Epithelial cell of prostate (primary cell): ENCODE measurements at regions not wholly inside any gene's neighbourhood (a gene's known extent, or its start where the extent isn't known, plus 50 kb on each side); places are given as distances from the start of the nearest gene placed in this dataset.

Source experiments
- DNase-seq: peaks from one replicate; pipeline ENCODE4 v3.0.0-alpha.2; 2011; ENCODE audit warnings: low read depth, low spot score
- H3K27ac ChIP-seq: fragments of 450-650 bp; 2 replicates; pipeline ENCODE4 v1.5.1; 2017; ENCODE audit warnings: mild to moderate bottlenecking

DNA sequence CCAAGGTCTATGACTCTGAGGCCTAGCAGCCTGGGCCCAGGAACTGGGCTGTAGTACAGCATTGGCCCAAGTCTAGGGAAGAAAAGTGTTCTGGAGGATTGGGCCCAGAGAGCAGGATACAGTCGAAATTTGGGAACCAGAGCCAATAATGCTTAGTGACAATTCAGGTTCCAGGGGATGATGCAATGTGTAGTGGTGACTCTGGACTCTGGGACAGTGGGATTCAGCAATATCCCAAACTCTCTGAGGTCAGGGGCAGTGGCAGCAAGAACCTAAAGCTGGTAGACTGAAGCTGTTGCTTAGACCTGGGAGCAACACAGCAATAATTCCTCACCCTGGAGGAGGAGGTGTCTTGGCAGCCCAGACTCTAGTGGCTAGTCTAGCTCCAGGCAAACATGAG lies 545.5 kb upstream of the ARGLU1 start:
- no peak overlapping the region for H3K27ac ChIP-seq
- DNase-seq, result no peak

DNA sequence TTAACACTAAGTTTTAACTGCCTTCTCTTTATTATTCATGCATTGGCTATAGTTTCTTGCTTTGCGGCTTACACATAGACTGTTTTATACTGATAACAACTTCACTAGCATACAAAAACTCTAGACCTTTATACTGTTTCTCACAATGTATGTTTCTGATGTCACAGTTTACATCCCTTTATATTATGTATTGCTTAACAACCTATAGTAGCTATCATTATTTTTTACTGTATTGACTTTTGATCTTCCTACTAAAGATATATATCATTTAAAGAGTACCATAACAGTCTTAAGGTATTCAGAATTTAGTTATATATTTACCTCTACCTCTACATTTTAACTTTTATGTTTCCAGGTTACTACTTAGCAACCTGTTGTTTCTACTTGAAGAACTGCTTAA lies 543.3 kb upstream of the ARGLU1 start:
- H3K27ac ChIP-seq, result no peak overlapping the region
- no peak for DNase-seq

DNA sequence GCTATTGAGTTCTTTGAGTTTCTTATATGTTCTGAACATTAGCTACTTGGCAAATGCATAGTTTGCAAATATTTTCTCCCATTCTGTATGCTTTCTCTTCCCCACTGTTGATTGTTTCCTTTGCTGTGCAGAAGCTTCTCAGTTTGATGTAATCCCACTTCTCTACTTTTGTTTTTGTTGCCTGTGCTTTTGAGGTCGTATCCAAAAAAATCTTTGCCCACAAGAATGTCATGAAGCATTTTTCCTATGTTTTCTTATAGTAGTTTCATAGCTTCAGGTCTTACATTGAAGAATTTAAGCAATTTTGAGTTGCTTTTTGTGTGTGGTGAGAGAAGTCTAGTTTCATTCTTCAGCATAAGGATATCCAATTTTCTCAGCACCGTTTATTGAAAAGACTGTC lies 536.7 kb upstream of the ARGLU1 start:
- H3K27ac ChIP-seq, result no peak overlapping the region
- DNase-seq, result no peak

DNA sequence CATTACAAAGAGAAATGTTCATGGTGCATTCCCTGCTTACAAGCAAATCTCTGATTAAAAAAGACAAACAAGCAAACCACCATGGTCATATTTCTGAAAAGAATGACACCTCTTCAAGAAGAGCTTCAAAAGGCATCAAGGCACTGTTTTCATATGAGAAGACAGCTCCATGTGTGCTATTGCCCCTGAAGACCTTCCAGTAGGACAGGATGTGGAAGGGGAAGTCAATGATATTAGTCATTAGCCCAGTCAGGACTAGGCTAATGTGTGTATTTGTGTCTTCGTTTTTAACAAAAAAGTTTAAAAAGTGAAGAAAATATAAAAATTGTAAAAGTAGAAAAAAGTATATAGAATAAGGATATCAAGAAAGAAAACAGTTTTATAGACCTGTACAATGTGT lies 534.7 kb upstream of the ARGLU1 start:
- no peak for DNase-seq
- no peak overlapping the region for H3K27ac ChIP-seq

DNA sequence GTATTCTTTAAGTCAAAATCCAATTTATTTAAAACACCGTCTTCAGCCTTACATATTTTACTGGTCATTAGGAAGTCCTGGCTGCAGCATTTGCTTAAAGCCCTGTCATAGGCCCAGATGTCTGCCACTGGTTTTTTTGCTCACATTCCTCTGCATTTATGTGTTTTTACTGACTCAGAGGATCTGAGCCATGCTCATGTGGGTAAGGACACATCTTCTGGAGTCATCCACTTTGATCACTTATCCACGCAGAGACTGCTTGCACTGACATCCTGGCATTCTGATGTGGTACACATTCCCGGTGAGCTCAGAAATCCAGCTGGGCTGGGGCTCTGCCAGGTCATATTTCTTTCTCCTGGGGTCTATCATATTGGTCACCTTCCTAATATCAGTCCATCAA lies 531.7 kb upstream of the ARGLU1 start:
- no peak for DNase-seq
- no peak overlapping the region for H3K27ac ChIP-seq

DNA sequence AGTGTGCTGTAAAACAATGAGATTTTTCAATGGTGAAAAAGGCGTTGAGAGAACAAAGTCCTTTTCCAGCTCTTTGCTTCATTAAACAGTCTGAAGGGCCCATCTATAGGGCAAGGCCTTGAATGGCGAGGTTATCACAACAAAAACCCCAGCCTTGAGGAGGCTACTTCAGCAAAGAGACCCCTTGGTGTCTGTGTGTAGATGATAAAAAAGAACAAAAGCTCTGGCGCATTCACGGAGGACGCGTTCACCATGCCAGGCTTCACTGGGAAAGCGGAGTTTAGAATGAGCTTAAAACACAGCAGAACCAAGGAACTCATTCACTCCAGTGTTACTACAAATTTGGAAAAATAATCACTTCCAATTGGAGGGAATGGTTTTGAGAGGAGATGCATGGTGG lies 530.0 kb upstream of the ARGLU1 start:
- DNase-seq, result no peak
- H3K27ac ChIP-seq, result no peak overlapping the region

DNA sequence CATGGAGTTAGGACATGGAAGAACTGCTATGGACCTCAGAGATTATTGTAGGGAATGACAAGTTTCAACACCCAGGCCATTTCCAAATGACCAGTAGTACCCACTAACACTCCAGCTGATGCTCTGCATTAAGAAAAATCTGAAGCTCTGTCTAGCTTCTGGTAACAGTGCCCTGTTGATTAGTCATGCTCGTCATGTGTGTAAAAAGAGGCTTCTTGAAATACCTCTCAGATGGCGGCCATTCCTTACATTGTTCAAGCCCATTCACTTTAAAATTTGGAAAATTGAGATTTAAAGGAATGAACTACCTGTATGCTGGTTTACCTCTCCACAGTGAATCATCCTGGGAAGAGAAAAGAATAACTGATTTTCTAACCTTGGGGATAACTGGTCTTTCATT lies 527.9 kb upstream of the ARGLU1 start:
- no peak for DNase-seq
- H3K27ac ChIP-seq, result no peak overlapping the region

DNA sequence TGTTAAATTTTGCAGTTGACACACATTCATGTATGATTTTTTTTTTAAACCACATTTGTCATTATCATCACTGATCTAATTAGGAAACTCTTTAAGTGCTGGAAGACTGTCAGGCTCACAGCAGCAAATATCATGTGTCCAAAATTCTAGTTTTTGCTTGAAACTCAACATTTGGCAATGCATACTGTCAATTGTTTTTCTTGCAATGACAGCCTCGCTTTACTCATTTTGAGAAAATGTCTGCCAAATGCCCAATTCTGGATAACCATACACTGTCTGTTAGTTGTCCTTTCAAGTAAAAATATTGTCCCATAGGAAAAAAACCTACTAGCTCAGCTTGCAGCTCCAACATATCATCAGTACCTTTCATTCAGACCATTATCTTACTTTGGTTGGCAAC lies 523.9 kb upstream of the ARGLU1 start:
- H3K27ac ChIP-seq, result no peak overlapping the region
- DNase-seq, result no peak

DNA sequence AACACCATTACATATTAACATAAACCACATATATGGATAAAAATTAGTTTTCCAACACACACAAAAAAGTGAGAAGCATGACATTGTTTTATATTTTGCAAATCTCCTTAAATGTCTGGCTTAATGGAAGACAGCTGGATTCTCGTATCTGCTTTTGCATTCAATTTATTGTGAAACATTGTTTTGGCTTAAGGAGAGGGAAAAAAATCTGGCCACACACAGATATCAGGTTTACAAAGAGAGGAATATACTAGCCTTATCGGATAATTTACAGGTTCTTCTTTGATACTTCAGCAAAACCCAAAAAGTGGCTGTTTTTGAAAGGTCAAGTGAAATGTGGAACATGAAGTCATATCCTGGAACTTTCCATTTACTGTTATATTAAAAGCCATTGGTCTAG lies 523.5 kb upstream of the ARGLU1 start:
- DNase-seq, result no peak
- no peak overlapping the region for H3K27ac ChIP-seq

DNA sequence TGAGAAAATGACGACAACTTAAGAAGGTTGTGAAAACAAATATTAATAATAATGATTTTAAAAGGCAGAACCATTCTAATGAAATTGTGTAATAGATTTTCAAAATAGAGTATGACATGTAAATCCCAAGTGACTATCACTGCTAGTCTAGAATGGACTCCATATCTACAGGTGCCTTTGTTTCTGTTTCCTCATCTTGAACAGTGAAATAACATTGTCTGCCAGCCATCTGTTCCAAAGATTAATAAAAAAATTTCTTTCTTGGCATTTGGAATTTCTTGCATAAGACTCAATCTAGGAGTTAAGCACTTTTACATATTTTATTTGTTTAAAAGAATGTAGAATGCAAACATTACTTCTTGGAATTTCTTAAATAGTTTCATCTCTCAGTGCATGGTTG lies 520.1 kb upstream of the ARGLU1 start:
- H3K27ac ChIP-seq, result no peak overlapping the region
- no peak for DNase-seq

DNA sequence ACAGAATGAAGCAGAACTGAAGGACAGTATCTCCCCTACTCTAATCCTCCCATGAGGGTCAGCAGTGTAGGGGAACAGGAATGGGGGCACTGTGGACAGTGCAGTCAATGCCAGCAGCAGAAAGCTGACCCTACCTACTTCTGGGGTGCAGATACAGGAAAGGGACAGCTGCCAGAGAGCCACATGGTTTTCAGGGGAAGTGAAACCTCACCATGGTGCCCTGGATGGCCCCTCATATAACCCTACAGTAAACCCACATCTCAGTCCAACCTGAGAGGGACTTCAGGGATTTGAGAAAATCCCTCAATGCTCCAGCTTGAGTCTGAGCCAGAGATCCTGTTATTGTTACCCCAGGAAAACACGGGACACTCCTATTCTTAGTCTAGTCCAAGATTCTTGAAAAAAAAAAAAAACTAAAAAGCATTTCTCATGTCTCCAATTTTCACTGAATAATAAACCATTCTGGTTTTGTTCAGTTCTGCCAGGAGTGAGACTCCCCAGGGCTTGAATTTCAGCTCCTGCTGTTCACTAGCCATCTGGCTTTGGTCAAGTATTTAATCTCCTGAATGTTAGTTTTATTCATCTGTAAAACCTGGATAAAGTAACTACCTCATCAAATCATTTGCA lies 511.6 kb upstream of the ARGLU1 start:
- no peak for DNase-seq
- H3K27ac ChIP-seq, result no peak overlapping the region

DNA sequence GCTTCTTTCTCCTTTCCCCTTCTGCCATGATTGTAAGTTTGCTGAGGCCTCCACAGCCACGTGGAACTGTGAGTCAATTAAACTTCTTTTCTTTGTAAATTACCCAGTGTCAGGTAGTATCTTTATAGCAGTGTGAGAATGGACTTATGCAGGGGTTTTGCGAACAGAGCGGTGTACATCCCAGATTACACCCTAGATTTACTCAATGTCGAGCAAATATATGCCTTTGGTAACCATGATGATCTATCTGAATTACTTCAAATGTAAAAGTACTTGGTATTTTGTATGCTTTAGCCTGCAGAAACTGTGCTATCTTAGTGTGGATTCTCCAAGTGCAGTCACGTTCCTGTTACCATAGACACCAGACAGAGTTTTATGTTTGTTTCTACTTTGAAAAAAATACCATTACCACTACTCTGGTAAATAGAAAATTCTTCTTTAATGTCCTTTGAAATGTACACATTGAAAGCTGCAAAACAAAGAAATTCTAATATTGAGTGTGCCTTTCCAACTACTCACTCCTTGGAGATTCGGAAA lies 510.4 kb upstream of the ARGLU1 start:
- H3K27ac ChIP-seq, result no peak overlapping the region
- DNase-seq, result no peak

DNA sequence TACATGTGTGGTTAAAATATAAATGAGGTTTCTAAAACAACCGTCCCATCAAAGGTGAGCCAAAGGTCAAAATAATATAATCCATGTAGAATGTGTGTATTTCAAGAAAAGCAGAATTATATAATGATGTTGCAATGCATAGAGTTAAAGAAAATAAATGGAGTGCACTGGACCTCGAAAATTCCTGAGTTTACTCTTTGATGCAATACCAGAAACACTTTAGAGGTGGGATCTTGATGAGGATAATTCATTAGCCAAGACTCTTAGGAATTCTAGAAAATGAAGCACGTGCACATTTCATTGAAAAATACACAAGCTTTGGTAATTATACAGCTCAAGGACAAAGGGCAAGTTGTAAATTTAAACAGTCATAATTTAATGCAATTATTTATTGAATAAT lies 508.9 kb upstream of the ARGLU1 start:
- DNase-seq, result no peak

DNA sequence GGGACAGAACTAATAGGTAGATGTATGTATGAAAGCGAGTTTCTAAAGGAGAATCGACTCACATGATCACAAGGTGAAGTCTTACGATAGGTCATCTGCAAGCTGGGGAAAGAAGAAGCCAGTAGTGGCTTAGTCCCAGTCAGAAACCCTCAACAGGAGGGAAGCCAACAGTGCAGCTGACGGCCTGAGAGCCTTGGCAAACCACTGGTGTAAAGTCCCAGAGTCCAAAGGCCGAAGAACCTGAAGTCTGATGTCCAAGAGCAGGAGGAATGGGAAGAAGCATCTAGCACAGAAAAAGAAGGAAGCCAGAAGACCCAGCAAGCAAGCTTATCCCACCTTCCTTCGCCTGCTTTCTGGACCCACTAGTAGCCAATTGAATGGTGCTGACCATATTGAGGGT lies 507.6 kb upstream of the ARGLU1 start:
- no peak for DNase-seq
- H3K27ac ChIP-seq, result no peak overlapping the region

More for the DNA sequence above, 508.9 kb upstream of the ARGLU1 start:
- H3K27ac ChIP-seq, result no peak overlapping the region

DNA sequence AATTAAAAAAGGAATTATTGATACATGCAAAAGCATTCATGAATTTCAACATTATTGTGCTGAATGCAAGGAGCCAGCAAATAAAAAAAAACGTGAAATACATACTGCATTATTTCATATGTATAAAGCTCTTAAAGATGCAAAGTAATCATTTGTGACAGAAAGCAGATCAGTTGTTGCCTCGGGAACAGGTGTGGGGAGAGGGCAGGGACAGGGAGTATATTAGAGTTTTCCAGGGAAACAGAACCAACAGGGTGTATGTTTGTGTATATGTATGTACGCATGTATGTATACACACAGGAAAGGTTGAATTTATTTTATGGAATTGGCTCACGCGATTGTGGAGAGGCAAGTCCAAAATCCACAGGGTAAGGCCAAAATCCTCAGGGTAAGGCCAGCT lies 502.9 kb upstream of the ARGLU1 start:
- H3K27ac ChIP-seq, result no peak overlapping the region
- DNase-seq, result no peak

DNA sequence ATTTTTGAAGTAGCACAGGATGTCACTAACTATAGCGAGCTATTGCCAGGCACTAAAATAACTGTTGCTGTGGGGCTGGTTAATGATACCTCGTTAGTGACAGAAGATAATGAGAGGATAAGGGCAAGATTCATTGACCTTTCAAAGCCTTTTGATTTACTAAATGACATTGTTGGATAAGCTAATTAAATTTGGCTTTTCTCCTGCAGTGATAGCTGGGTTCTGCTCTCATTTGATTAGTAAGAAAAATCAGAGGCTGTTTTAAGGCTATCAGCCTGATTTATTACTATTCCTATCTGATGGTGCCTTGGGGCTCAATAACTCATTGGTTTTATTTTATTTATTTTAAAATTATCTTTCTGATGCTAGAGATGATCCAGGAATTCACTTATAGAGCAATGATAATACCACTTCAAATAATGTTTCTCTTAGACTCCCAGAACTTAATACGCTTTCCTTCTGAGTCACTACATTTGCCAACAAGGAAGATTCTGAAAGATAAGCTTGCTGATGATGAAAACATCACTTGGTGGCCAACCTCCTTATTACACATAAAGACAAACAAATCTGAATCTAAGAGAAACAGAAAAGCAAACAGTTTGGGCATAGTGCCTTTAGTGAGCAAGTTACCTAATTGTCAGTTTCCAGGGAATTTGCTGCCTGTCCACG lies 501.3 kb upstream of the ARGLU1 start:
- DNase-seq, result peak; percentile 18
- no peak overlapping the region for H3K27ac ChIP-seq

DNA sequence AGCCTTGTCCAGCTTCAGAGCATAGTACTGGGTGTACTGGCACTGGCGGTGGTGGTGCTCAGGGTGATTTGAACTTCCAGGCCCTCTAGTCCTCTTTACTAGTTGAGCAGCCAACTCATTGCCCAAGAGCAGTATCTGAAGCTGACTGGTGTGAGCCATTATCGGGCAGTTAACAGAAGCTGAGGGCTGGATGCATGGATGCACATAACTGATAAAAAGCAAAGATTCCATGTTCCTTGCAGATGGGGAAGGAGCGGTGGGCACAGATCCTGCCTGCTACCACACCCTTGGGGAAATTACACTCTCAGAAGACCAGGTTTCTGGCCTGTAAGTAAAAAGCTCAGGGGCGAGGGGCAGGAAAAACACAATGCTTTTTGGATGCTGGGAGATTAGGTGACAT lies 499.4 kb upstream of the ARGLU1 start:
- DNase-seq, result no peak
- H3K27ac ChIP-seq, result no peak overlapping the region

DNA sequence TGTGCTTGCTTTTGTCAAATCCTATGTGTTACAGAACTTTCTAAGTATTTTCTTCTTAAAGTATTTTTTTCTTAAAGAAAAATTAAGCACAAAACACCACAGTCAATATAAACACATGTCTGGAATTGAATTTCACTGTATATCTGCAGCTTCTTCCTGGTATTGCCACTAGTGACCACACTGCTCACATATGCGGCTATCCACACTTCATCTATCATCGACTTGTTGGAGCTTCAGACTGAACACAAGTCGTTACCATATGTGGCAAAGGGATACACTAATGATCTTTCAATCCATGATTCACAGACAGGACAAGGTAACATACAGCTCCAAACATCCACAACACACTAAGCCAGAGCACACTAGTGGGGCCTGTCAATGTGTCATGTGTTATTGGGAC lies 498.4 kb upstream of the ARGLU1 start:
- DNase-seq, result no peak
- H3K27ac ChIP-seq, result no peak overlapping the region

DNA sequence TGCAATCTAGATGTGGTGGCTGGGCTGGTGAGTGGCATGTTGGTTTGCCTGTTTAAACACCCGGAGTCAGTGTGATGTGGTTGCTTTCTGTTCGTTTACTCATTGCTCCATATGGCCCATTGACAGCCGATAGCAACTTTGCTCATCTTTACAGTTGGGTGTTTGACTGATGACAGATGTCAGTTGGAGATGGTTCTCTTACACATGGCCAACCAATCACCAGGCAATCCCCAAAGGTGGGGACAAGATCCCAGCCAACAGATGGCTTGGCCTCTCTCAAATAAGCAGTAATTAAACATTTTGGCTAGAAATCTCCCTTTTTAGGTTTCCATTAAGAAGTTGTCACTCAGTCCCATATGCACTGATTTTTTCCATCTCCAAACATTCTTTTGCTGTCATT lies 497.1 kb upstream of the ARGLU1 start:
- no peak overlapping the region for H3K27ac ChIP-seq
- DNase-seq, result no peak

DNA sequence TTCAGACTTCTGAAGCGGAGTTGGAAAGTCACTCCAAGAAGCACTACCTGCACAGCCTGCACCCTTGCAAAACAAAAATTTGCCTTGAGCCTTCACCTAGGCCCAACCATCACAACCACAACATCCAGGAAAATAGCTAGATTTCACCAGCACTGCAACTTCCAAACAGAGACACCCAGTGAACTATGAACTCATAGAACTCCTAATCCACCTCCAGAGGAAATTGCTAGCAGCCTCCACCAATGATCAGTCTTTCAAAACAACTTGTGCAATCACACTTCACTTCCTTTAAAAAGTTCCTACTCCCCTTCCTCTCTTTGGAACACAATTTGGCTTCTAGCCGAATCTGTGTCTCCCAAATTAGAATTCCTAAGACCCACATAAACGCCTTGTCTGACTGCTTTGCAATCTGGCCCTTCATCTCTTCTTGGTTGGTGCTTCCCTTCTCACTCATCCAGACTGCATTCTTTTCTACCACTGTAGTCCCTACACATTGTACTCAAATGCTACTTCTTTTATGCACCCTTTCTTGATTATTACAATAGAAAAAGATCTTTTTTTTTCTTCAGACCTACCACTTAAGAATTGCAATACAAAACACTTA lies 489.2 kb upstream of the ARGLU1 start:
- no peak overlapping the region for H3K27ac ChIP-seq
- no peak for DNase-seq

DNA sequence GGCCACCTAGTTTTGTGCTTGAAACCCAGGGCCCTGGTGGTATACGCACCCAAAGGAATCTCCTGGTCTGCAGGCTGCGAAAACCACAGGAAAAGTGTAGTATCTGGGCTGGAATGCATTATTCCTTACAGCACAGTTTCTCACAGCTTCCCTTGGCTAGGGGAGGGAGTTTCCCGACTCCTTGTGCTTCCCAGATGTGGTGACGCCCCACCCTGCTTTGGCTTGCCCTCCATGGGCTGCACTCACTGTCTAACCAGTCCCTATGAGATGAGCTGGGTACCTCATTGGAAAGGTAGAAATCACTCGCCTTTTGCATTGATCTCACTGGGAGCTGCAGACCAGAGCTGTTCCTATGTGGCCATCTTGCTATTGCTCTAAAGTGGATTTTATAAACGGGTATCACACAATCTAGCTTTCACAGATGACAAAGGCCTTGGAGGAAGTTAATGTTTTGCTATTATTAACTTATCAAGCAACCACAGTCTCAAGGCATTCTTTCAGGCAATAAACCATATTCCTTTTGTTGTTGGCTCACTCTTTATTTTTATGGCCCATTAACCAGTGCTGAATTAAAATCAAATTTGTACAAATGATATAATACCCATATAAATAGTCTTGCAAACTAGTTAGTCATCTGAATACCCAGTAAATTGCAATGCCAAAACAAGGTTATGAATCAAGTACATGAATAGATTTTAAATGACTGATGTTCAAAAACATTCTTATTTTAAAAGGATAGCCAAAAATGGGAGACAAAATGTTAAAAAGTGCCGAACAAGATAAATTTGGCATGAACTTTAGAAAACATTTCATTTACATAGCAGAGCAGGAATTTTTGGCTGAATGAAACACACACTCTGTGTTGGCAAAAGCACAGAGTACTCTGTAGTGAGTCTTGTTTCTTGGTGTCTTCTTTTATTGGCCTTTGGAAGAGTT lies 475.4 kb upstream of the ARGLU1 start:
- H3K27ac ChIP-seq, result no peak overlapping the region
- DNase-seq, result no peak
